Body of pancreas (tissue), 4 donors: ENCODE measurements at regions not wholly inside any gene's neighbourhood (a gene's known extent, or its start where the extent isn't known, plus 50 kb on each side); places are given as distances from the start of the nearest gene placed in this dataset.

Source experiments
- CTCF ChIP-seq, 7 experiments: fragments of 450-650 bp in 4 of 7; fragments of 200-600 bp in 3 of 7; sonication (generic) in 3 of 7; IDR thresholded peaks; one replicate each; pipeline ENCODE4 v1.5.1; 2016 to 2019; ENCODE audit warnings: antibody characterized with exemption in 7 of 7
- POLR2A ChIP-seq, 3 donors: fragments of 450-650 bp; IDR thresholded peaks; one replicate each; pipeline ENCODE4 v1.6.1; 2016; ENCODE audit warnings: antibody characterized with exemption in 3 of 3, mild to moderate bottlenecking in 2 of 3

GRCh38 chrX:87003031-87003430 lies 514.6 kb upstream of the KLHL4 start:
- TF ChIP-seq POLR2A (IDR thresholded peaks at IDR 0.05) (no peak), CTCF (IDR thresholded peaks at IDR 0.05) (no peak)
